Uterus (tissue), 3 donors: ENCODE measurements at regions not wholly inside any gene's neighbourhood (a gene's known extent, or its start where the extent isn't known, plus 50 kb on each side); places are given as distances from the start of the nearest gene placed in this dataset.

Source experiments
- DNase-seq, 2 donors: peaks; one replicate each; pipeline ENCODE4 v3.0.0-alpha.2; 2019 to 2020
- H3K27ac ChIP-seq, 2 donors: fragments of 200-600 bp; sonication (generic); 1 replicate in 1 of 2; 2 replicates in 1 of 2; pipeline ENCODE4 v1.5.1; 2016 to 2018
- H3K27me3 ChIP-seq, 2 donors: fragments of 200-600 bp; sonication (generic); one replicate each; pipeline ENCODE4 v1.5.1; 2018 to 2019; ENCODE audit warnings: control low read depth in 1 of 2
- H3K36me3 ChIP-seq, 2 donors: fragments of 200-600 bp; sonication (generic); one replicate each; pipeline ENCODE4 v1.5.1; 2019; ENCODE audit warnings: control low read depth in 1 of 2
- H3K4me1 ChIP-seq, 2 donors: fragments of 200-600 bp; sonication (generic); one replicate each; pipeline ENCODE4 v1.5.1; 2018 to 2019; ENCODE audit warnings: control low read depth in 1 of 2
- H3K4me3 ChIP-seq, 2 donors: fragments of 200-600 bp; sonication (generic); 1 replicate in 1 of 2; 2 replicates in 1 of 2; pipeline ENCODE4 v1.5.1; 2018 to 2019; ENCODE audit warnings: mild to moderate bottlenecking in 1 of 2
- H3K9me3 ChIP-seq, 2 donors: fragments of 200-600 bp; sonication (generic); one replicate each; pipeline ENCODE4 v1.5.1; 2019; ENCODE audit warnings: control low read depth in 1 of 2
- CTCF ChIP-seq, 4 experiments: fragments of 200-600 bp in 2 of 4; fragments of 450-650 bp in 2 of 4; sonication (generic) in 2 of 4; IDR thresholded peaks; one replicate each; pipeline ENCODE4 v1.5.1; 2016 to 2019; ENCODE audit warnings: antibody characterized with exemption in 4 of 4, mild to moderate bottlenecking in 2 of 4, moderate library complexity in 1 of 4
- POLR2A ChIP-seq, 2 donors: fragments of 450-650 bp; IDR thresholded peaks; one replicate each; pipeline ENCODE4 v1.6.1; 2016; ENCODE audit warnings: antibody characterized with exemption in 2 of 2, mild to moderate bottlenecking in 1 of 2, moderate library complexity in 1 of 2
- intact Hi-C: fragments of 100-400 bp; cut with DNase I; formaldehyde crosslinking; loops from one replicate; pipeline ENCODE4 v1.15.1; 2023; ENCODE audit warnings: low total_unique reads
- donor health status: DM: yes; HTN: yes; CAD: no.

- Histone ChIP-seq H3K27ac (no peak overlapping the region), H3K4me3 (no peak overlapping the region), H3K27me3 (no peaks in the 10 kb centered on the region), H3K36me3 (no peaks in the 10 kb centered on the region), H3K9me3 (no peaks in the 10 kb centered on the region), H3K4me1 (no peaks in the 10 kb centered on the region)
- intact Hi-C loops = no loop called here
- TF ChIP-seq CTCF (IDR thresholded peaks at IDR 0.05) (no peak), POLR2A (IDR thresholded peaks at IDR 0.05) (no peak)
- no peak for DNase-seq
Observed at GRCh38 chr2:16496426-16497388, 168.9 kb downstream of the CYRIA start.

- Histone ChIP-seq H3K4me3 (no peak overlapping the region), H3K4me1 (no peaks in the 10 kb centered on the region), H3K27me3 (no peaks in the 10 kb centered on the region), H3K9me3 (no peaks in the 10 kb centered on the region), H3K27ac (no peak overlapping the region), H3K36me3 (no peaks in the 10 kb centered on the region)
- no peak for TF ChIP-seq CTCF (IDR thresholded peaks at IDR 0.05)
- TF ChIP-seq POLR2A (IDR thresholded peaks at IDR 0.05) = no peak
- DNase-seq = no peak
- intact Hi-C loops = no loop called here
Observed at GRCh38 chr2:16495509-16496208, 170.0 kb downstream of the CYRIA start.

- no peaks in the 10 kb centered on the region for H3K27me3 ChIP-seq
- H3K36me3 ChIP-seq = no peaks in the 10 kb centered on the region
- no peaks in the 10 kb centered on the region for H3K4me1 ChIP-seq
- DNase-seq = no peak
- no peaks in the 10 kb centered on the region for H3K9me3 ChIP-seq
- H3K4me3 ChIP-seq = no peak overlapping the region
- TF ChIP-seq CTCF (IDR thresholded peaks at IDR 0.05) (no peak), POLR2A (IDR thresholded peaks at IDR 0.05) (no peak)
- H3K27ac ChIP-seq = no peak overlapping the region
- intact Hi-C loops = no loop called here
Observed at GRCh38 chr2:16494836-16495508, 170.7 kb downstream of the CYRIA start.

GRCh38 chr2:16493788-16494187 is 171.8 kb downstream of the CYRIA start:
- intact Hi-C loops = no loop called here
- TF ChIP-seq CTCF (IDR thresholded peaks at IDR 0.05) = no peak
- no peak for TF ChIP-seq POLR2A (IDR thresholded peaks at IDR 0.05)
- DNase-seq = no peak

More at GRCh38 chr2:16493788-16494187, 171.8 kb downstream of the CYRIA start:
- Histone ChIP-seq H3K36me3 (no peaks in the 10 kb centered on the region), H3K27me3 (no peaks in the 10 kb centered on the region), H3K27ac (no peak overlapping the region), H3K4me1 (no peaks in the 10 kb centered on the region), H3K4me3 (no peak overlapping the region), H3K9me3 (no peaks in the 10 kb centered on the region)
